CD14-positive monocyte (primary cell): ENCODE measurements at regions not wholly inside any gene's neighbourhood (a gene's known extent, or its start where the extent isn't known, plus 50 kb on each side); places are given as distances from the start of the nearest gene placed in this dataset.

Experiments used
- DNase-seq, 3 donors: peaks; one replicate each; pipeline ENCODE4 v3.0.0-alpha.2; 2011 to 2022
- H2AFZ ChIP-seq: 2 replicates; pipeline ENCODE4 v1.6.0; 2012; ENCODE audit warnings: mild to moderate bottlenecking, low read depth, low read length, inconsistent platforms; ENCODE audit not compliant: insufficient read depth, poor library complexity, severe bottlenecking
- H3K27ac ChIP-seq, 2 donors: 1 replicate in 1 of 2; 2 replicates in 1 of 2; pipeline ENCODE4 v1.5.1; 2012 to 2013; ENCODE audit warnings: low read length in 2 of 2, control low read depth in 1 of 2, inconsistent platforms in 1 of 2, low read depth in 1 of 2, mild to moderate bottlenecking in 1 of 2
- H3K27me3 ChIP-seq, 2 donors: one replicate each; pipeline versions ENCODE4 v1.6.0 to v1.6.1; 2011 to 2013; ENCODE audit warnings: low read length in 2 of 2; ENCODE audit not compliant: control insufficient read depth in 2 of 2, insufficient read depth in 2 of 2
- H3K36me3 ChIP-seq, 2 donors: replicated peaks in 1 of 2; 1 replicate in 1 of 2; 2 replicates in 1 of 2; pipeline versions ENCODE4 v1.5.1 to v1.6.1; 2012 to 2013; ENCODE audit warnings: low read length in 2 of 2, control low read depth in 1 of 2, inconsistent platforms in 1 of 2, mild to moderate bottlenecking in 1 of 2; ENCODE audit not compliant: insufficient read depth in 2 of 2, control insufficient read depth in 1 of 2
- H3K4me1 ChIP-seq, 2 donors: 1 replicate in 1 of 2; 2 replicates in 1 of 2; pipeline versions ENCODE4 v1.5.1 to v1.6.1; 2012 to 2013; ENCODE audit warnings: low read length in 2 of 2, control low read depth in 1 of 2, inconsistent platforms in 1 of 2, mild to moderate bottlenecking in 1 of 2, moderate library complexity in 1 of 2; ENCODE audit not compliant: insufficient read depth in 2 of 2, control insufficient read depth in 1 of 2
- H3K4me2 ChIP-seq: replicated peaks from 2 replicates; pipeline ENCODE3; 2012; ENCODE audit warnings: low read length, moderate library complexity, mild to moderate bottlenecking; ENCODE audit not compliant: poor library complexity, severe bottlenecking; ENCODE audit errors: extremely low read depth
- H3K4me3 ChIP-seq, 3 experiments: fragments of 200-600 bp in 1 of 3; sonication (generic) in 1 of 3; replicated peaks in 1 of 3; 1 replicate in 2 of 3; 2 replicates in 1 of 3; pipeline ENCODE4 v1.5.1; 2011 to 2013; ENCODE audit warnings: low read length in 3 of 3, mild to moderate bottlenecking in 3 of 3, control low read depth in 2 of 3, low read depth in 2 of 3, inconsistent platforms in 1 of 3, moderate library complexity in 1 of 3
- H3K79me2 ChIP-seq: 2 replicates; pipeline ENCODE4 v1.6.0; 2012; ENCODE audit warnings: mild to moderate bottlenecking, control low read depth, inconsistent platforms, low read length, moderate library complexity; ENCODE audit not compliant: insufficient read depth
- H3K9ac ChIP-seq: 2 replicates; pipeline ENCODE4 v1.6.0; 2017; ENCODE audit warnings: low read length, mild to moderate bottlenecking; ENCODE audit not compliant: insufficient read depth, poor library complexity, severe bottlenecking
- H3K9me3 ChIP-seq, 2 donors: replicated peaks in 1 of 2; 1 replicate in 1 of 2; 2 replicates in 1 of 2; pipeline versions ENCODE4 v1.5.1 to v1.6.1; 2012 to 2013; ENCODE audit warnings: low read length in 2 of 2, control low read depth in 1 of 2; ENCODE audit not compliant: control insufficient read depth in 1 of 2, insufficient read depth in 1 of 2
- H4K20me1 ChIP-seq: 2 replicates; pipeline ENCODE4 v1.6.0; 2012; ENCODE audit warnings: mild to moderate bottlenecking, low read length, control low read depth, moderate library complexity; ENCODE audit not compliant: insufficient read depth
- H3K27ac Mint-ChIP-seq, 7 donors: one replicate each; pipeline ENCODE4 v1.8.0; 2020; ENCODE audit warnings: mild to moderate bottlenecking in 7 of 7, mixed read lengths in 7 of 7, moderate library complexity in 6 of 7, inconsistent platforms in 2 of 7
- H3K27me3 Mint-ChIP-seq, 3 donors: one replicate each; pipeline ENCODE4 v1.8.0; 2021 to 2022; ENCODE audit warnings: low read depth in 3 of 3, mild to moderate bottlenecking in 3 of 3, mixed read lengths in 3 of 3, moderate library complexity in 3 of 3, inconsistent platforms in 1 of 3
- H3K36me3 Mint-ChIP-seq, 2 donors: one replicate each; pipeline ENCODE4 v1.8.0; 2020; ENCODE audit warnings: mixed read lengths in 2 of 2, inconsistent platforms in 1 of 2, mild to moderate bottlenecking in 1 of 2
- H3K4me1 Mint-ChIP-seq: one replicate; pipeline ENCODE4 v1.8.0; 2020; ENCODE audit warnings: mild to moderate bottlenecking, mixed read lengths
- H3K4me3 Mint-ChIP-seq, 2 donors: one replicate each; pipeline ENCODE4 v1.8.0; 2020; ENCODE audit warnings: mild to moderate bottlenecking in 2 of 2, mixed read lengths in 2 of 2, moderate library complexity in 1 of 2
- H3K9me3 Mint-ChIP-seq, 7 donors: one replicate each; pipeline ENCODE4 v1.8.0; 2020 to 2022; ENCODE audit warnings: mixed read lengths in 7 of 7, mild to moderate bottlenecking in 6 of 7, moderate library complexity in 6 of 7, inconsistent platforms in 2 of 7
- WGBS: methylation state at CpG from one replicate; pipeline ENCODE4 v1.1.5; 2013; ENCODE audit warnings: missing lambda C conversion rate; ENCODE audit not compliant: insufficient coverage; 5-methylcytosine and 5-hydroxymethylcytosine counted together
- intact Hi-C, 2 donors: fragments of 100-400 bp; cut with micrococcal nuclease; formaldehyde crosslinking; loops; one replicate each; pipeline versions ENCODE4 v1.15.0 to v1.15.1; 2023
- TF ChIP-seq, protein P1 (sequence below): fragments of 200-600 bp; IDR thresholded peaks from one replicate; pipeline ENCODE4 v1.8.0; 2022; ENCODE audit warnings: antibody characterized with exemption, mild to moderate bottlenecking

DNA sequence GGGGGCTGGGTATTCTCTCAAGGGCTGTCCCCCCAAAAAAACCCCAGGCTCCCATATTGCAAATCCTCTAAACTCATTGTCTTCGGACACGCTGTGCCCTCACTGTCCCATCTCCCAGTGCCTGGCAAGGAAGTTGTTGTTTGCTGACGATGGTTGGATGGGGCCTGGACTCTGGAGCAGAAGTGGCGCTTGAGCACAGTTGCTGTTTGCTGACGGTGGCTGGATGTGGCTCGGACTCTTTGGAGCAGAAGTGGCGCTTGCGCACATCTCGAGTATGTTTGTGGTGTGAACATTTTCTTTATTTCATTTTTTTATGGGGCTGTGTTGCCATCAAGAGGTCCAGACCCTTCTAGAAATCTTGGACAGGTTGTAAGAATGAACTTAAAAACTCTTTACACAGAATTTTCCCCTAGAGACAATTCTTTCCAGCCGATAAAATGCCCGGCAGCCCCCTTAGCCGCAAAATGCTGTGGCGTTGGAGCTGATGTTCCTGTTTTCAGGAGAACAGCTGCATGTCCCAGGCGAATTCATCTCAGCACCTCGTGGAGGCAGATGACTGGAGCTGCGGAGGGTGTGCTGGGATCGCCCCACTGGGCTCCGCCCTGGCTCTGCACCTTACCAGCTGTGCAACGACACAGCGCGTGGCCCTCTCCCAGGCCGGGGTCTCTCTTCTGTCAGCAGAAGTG is 1167.4 kb downstream of the BRD1 start:
- Histone ChIP-seq H3K9ac (no peak overlapping the region), H3K9me3 (peaks cover 10 to 22% of the 10 kb centered on the region in 2 donors), H3K4me3 (no peak overlapping the region), H3K79me2 (no peaks in the 10 kb centered on the region), H3K27me3 (no peaks in the 10 kb centered on the region), H3K27ac (no peak overlapping the region), H3K36me3 (no peaks in the 10 kb centered on the region), H2AFZ (no peak overlapping the region), H4K20me1 (no peaks in the 10 kb centered on the region), H3K4me2 (no peak overlapping the region), H3K4me1 (no peaks in the 10 kb centered on the region)
- Mint-ChIP-seq H3K4me1 (no peaks in the 10 kb centered on the region), H3K9me3 (peaks cover 4 to 16% (median 13%) of the 10 kb centered on the region in 7 donors), H3K4me3 (no peak overlapping the region), H3K27me3 (peaks cover 0 to 3% (median 0%) of the 10 kb centered on the region in 3 donors), H3K27ac (no peak overlapping the region), H3K36me3 (no peaks in the 10 kb centered on the region)
- intact Hi-C loops = no loop called here
- TF ChIP-seq, protein P1, sequence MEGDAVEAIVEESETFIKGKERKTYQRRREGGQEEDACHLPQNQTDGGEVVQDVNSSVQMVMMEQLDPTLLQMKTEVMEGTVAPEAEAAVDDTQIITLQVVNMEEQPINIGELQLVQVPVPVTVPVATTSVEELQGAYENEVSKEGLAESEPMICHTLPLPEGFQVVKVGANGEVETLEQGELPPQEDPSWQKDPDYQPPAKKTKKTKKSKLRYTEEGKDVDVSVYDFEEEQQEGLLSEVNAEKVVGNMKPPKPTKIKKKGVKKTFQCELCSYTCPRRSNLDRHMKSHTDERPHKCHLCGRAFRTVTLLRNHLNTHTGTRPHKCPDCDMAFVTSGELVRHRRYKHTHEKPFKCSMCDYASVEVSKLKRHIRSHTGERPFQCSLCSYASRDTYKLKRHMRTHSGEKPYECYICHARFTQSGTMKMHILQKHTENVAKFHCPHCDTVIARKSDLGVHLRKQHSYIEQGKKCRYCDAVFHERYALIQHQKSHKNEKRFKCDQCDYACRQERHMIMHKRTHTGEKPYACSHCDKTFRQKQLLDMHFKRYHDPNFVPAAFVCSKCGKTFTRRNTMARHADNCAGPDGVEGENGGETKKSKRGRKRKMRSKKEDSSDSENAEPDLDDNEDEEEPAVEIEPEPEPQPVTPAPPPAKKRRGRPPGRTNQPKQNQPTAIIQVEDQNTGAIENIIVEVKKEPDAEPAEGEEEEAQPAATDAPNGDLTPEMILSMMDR = no peak
- no peak for DNase-seq
- WGBS = 81% methylated on average over 5 of the region's 22 CpGs

DNA sequence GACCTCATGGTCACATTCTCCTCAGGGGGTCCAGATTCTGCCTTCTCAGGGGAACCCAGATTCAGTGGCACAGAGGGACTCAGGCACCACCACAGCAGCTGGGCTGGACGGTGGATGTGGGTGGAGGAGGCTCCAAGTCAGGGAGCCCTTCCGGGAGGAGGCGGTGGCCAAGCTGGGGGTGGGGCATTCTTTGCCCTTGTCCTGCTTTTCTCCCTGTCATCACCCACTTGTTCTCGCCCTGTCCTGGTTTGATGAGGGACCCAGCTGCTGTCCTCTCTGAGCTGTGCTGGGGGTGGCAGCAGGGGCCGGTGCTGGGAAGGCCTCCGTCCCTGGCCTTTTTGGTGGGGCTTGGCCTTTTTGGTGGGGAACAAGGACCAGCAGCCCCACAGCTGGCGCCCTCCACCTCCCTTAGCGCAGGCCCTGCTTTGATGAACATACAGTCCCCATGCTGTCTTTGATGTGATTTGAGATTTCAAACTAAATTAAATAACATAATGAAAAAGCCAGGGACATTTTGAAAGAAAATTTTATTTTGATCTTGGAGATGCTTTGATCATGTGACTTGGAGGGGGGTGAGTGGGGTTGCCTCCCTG is 1168.2 kb downstream of the BRD1 start:
- Histone ChIP-seq H3K4me3 (no peak overlapping the region), H3K4me2 (no peak overlapping the region), H3K9me3 (peaks cover 10 to 16% of the 10 kb centered on the region in 2 donors), H3K79me2 (no peaks in the 10 kb centered on the region), H3K36me3 (no peaks in the 10 kb centered on the region), H2AFZ (no peak overlapping the region), H4K20me1 (no peaks in the 10 kb centered on the region), H3K4me1 (no peaks in the 10 kb centered on the region), H3K27ac (no peak overlapping the region), H3K9ac (no peak overlapping the region), H3K27me3 (no peaks in the 10 kb centered on the region)
- no peak overlapping the region for H3K4me3 Mint-ChIP-seq
- peaks cover 0 to 3% (median 0%) of the 10 kb centered on the region in 3 donors for H3K27me3 Mint-ChIP-seq
- no peak overlapping the region for H3K27ac Mint-ChIP-seq
- peaks cover 1 to 15% (median 13%) of the 10 kb centered on the region in 7 donors for H3K9me3 Mint-ChIP-seq
- 100% methylated on average over 3 of the region's 8 CpGs for WGBS
- H3K36me3 Mint-ChIP-seq = no peaks in the 10 kb centered on the region
- TF ChIP-seq, protein P1 = no peak
- intact Hi-C loops = no loop called here
- no peaks in the 10 kb centered on the region for H3K4me1 Mint-ChIP-seq
- DNase-seq = no peak
